ENCODE measurements at regions not wholly inside any gene's neighbourhood (a gene's known extent, or its start where the extent isn't known, plus 50 kb on each side); places are given as distances from the start of the nearest gene placed in this dataset.

DNA sequence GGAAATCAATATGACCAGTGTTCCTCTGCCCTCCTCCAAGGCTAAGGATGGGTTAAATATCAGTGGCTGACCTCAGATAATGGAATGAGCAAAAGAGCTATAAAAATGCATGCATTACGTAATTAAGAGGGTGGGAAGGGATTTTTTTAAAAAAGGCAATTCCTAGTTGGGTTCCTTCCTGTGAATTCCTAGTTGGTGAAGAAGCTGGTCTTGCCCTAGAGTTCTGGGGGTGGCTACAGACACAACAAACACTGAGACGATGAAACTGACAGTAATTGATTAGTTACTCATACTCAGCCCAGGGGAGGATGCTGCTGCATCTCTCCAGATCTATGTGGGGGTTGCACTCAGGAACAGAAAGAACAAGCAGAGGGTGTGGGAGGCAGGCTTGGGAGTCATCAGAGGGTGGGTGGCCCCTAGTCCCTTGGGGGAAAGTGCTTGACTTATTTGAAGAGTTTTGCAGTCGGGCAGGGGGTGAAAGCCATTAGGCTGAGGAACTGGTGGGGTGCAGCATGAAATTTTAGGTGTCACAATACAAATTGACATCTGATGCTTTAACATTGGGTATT, 662.0 kb upstream of the FRG1 start:
- FAIRE-seq, result no peak

DNA sequence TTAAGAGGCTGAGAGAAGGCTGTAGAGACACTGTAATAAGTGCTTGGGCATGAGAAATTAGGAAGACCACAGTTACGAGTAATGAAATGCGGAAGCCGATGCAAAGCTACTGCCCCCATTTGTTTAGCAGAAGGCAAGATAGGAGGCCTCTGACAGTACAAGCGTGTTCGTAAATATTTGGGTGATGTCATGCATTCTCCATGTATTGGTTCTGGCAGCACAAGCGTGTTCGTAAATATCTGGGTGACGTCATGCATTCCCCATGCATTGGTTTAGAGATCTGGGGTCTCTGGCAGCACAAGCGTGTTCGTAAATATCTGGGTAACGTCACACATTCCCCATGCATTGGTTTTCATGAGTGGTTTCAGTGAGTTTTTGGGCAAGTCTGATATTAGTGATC, 661.5 kb upstream of the FRG1 start:
- H3K27ac ChIP-seq (ENCODE audit: low read depth in 2 of 2, low read length in 2 of 2), result no peak overlapping the region
- no peaks in the 10 kb centered on the region for H3K9me3 ChIP-seq (ENCODE audit: control insufficient read depth in 2 of 3, insufficient read depth in 1 of 3, low read length in 3 of 3)
- TF ChIP-seq, protein P1, sequence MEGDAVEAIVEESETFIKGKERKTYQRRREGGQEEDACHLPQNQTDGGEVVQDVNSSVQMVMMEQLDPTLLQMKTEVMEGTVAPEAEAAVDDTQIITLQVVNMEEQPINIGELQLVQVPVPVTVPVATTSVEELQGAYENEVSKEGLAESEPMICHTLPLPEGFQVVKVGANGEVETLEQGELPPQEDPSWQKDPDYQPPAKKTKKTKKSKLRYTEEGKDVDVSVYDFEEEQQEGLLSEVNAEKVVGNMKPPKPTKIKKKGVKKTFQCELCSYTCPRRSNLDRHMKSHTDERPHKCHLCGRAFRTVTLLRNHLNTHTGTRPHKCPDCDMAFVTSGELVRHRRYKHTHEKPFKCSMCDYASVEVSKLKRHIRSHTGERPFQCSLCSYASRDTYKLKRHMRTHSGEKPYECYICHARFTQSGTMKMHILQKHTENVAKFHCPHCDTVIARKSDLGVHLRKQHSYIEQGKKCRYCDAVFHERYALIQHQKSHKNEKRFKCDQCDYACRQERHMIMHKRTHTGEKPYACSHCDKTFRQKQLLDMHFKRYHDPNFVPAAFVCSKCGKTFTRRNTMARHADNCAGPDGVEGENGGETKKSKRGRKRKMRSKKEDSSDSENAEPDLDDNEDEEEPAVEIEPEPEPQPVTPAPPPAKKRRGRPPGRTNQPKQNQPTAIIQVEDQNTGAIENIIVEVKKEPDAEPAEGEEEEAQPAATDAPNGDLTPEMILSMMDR (IDR thresholded peaks at IDR 0.05; ENCODE audit: borderline replicate concordance, extremely low read depth, insufficient read depth), result no peak
- H3K36me3 ChIP-seq (ENCODE audit: control insufficient read depth in 2 of 3, insufficient read depth in 3 of 3, low read length in 3 of 3), result no peaks in the 10 kb centered on the region
- FAIRE-seq, result no peak
- DNase-seq, result no peak
- no peaks in the 10 kb centered on the region for H3K4me1 ChIP-seq (ENCODE audit: control insufficient read depth in 2 of 3, insufficient read depth in 2 of 3, low read depth in 1 of 3, low read length in 3 of 3)
- no peak overlapping the region for H3K9ac ChIP-seq (ENCODE audit: low read length in 3 of 3)
- no peaks in the 10 kb centered on the region for H3K27me3 ChIP-seq (ENCODE audit: control insufficient read depth, insufficient read depth, low read length)
- no peak overlapping the region for H3K4me3 ChIP-seq (ENCODE audit: low read length in 3 of 3)
- intact Hi-C loops (cut with DNase I), result no loop called here

More for the DNA sequence above, 662.0 kb upstream of the FRG1 start:
- Histone ChIP-seq H3K4me3 (ENCODE audit: low read length in 3 of 3) (no peak overlapping the region), H3K9ac (ENCODE audit: low read length in 3 of 3) (no peak overlapping the region), H3K9me3 (ENCODE audit: control insufficient read depth in 2 of 3, insufficient read depth in 1 of 3, low read length in 3 of 3) (no peaks in the 10 kb centered on the region), H3K27ac (ENCODE audit: low read depth in 2 of 2, low read length in 2 of 2) (no peak overlapping the region), H3K36me3 (ENCODE audit: control insufficient read depth in 2 of 3, insufficient read depth in 3 of 3, low read length in 3 of 3) (no peaks in the 10 kb centered on the region), H3K27me3 (ENCODE audit: control insufficient read depth, insufficient read depth, low read length) (no peaks in the 10 kb centered on the region), H3K4me1 (ENCODE audit: control insufficient read depth in 2 of 3, insufficient read depth in 2 of 3, low read depth in 1 of 3, low read length in 3 of 3) (no peaks in the 10 kb centered on the region)
- no peak for DNase-seq
- intact Hi-C loops (cut with DNase I), result no loop called here
- TF ChIP-seq, protein P1 (IDR thresholded peaks at IDR 0.05; ENCODE audit: borderline replicate concordance, extremely low read depth, insufficient read depth), result no peak

DNA sequence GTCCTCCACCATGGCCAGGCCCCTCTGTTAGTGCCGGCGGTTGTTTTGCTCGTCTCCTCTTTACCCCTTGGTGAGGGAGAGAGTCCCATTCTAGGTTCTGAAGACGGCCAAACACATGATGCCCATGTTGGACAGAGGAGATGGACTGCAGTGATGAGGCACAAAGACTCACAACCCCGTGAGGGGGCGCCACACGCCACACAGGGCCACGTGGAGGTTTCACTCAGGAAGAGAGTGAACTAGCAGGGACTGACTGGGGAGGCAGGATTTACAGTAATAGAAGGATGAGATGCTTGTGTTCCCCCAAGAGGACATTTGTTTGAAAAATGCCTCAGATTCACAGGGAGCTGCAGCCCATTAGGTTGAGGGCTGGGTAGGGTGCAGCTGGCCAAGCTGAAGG, 655.3 kb upstream of the FRG1 start:
- no peaks in the 10 kb centered on the region for H3K27me3 ChIP-seq (ENCODE audit: control insufficient read depth, insufficient read depth, low read length)
- intact Hi-C loops (cut with DNase I), result no loop called here
- no peaks in the 10 kb centered on the region for H3K4me1 ChIP-seq (ENCODE audit: control insufficient read depth in 2 of 3, insufficient read depth in 2 of 3, low read depth in 1 of 3, low read length in 3 of 3)
- H3K9ac ChIP-seq (ENCODE audit: low read length in 3 of 3), result no peak overlapping the region
- TF ChIP-seq, protein P1 (IDR thresholded peaks at IDR 0.05; ENCODE audit: borderline replicate concordance, extremely low read depth, insufficient read depth), result no peak
- no peak overlapping the region for H3K27ac ChIP-seq (ENCODE audit: low read depth in 2 of 2, low read length in 2 of 2)
- FAIRE-seq (no peak), DNase-seq (no peak)
- H3K9me3 ChIP-seq (ENCODE audit: control insufficient read depth in 2 of 3, insufficient read depth in 1 of 3, low read length in 3 of 3), result no peaks in the 10 kb centered on the region
- H3K36me3 ChIP-seq (ENCODE audit: control insufficient read depth in 2 of 3, insufficient read depth in 3 of 3, low read length in 3 of 3), result no peaks in the 10 kb centered on the region
- H3K4me3 ChIP-seq (ENCODE audit: low read length in 3 of 3), result no peak overlapping the region

DNA sequence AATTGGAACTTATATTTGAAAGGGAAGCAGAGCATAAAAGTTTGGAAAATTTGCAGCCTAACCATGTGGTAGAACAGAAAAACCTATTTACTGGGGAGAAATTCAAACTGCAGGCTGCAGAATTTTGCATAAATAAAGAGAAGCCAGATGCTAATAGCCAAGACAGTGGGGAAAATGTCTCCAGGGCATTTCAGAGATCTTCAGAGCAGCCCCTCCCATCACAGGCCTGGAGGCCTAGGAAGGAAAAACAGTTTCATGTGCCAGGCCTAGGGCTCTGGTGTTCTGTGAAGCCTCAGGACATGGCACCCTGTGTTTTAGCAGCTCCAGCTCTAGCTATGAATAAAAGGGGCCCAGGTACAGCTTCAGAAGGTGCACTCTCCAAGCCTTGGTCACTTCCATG, 648.7 kb upstream of the FRG1 start:
- FAIRE-seq, result no peak
- Histone ChIP-seq H3K9ac (ENCODE audit: low read length in 3 of 3) (no peak overlapping the region), H3K4me1 (ENCODE audit: control insufficient read depth in 2 of 3, insufficient read depth in 2 of 3, low read depth in 1 of 3, low read length in 3 of 3) (no peaks in the 10 kb centered on the region), H3K27ac (ENCODE audit: low read depth in 2 of 2, low read length in 2 of 2) (no peak overlapping the region), H3K9me3 (ENCODE audit: control insufficient read depth in 2 of 3, insufficient read depth in 1 of 3, low read length in 3 of 3) (no peaks in the 10 kb centered on the region), H3K36me3 (ENCODE audit: control insufficient read depth in 2 of 3, insufficient read depth in 3 of 3, low read length in 3 of 3) (no peaks in the 10 kb centered on the region), H3K27me3 (ENCODE audit: control insufficient read depth, insufficient read depth, low read length) (no peaks in the 10 kb centered on the region), H3K4me3 (ENCODE audit: low read length in 3 of 3) (no peak overlapping the region)
- no peak for DNase-seq
- TF ChIP-seq, protein P1 (IDR thresholded peaks at IDR 0.05; ENCODE audit: borderline replicate concordance, extremely low read depth, insufficient read depth), result no peak
- intact Hi-C loops (cut with DNase I), result no loop called here
